Fibroblast of lung (primary cell): ENCODE measurements at regions not wholly inside any gene's neighbourhood (a gene's known extent, or its start where the extent isn't known, plus 50 kb on each side); places are given as distances from the start of the nearest gene placed in this dataset.

Experiments used
- EZH2 ChIP-seq: IDR thresholded peaks from 2 replicates; pipeline ENCODE4 v1.5.1; 2012; ENCODE audit warnings: low read length, control low read depth, mild to moderate bottlenecking; ENCODE audit errors: missing control alignments
- TF ChIP-seq, protein P1 (sequence below), 2 donors: IDR thresholded peaks in 1 of 2; conservative IDR thresholded peaks in 1 of 2; 1 replicate in 1 of 2; 2 replicates in 1 of 2; pipeline ENCODE4 v1.5.1; 2011 to 2012; ENCODE audit warnings: low read length in 2 of 2, control low read depth in 1 of 2, inconsistent platforms in 1 of 2, low read depth in 1 of 2, mild to moderate bottlenecking in 1 of 2

DNA sequence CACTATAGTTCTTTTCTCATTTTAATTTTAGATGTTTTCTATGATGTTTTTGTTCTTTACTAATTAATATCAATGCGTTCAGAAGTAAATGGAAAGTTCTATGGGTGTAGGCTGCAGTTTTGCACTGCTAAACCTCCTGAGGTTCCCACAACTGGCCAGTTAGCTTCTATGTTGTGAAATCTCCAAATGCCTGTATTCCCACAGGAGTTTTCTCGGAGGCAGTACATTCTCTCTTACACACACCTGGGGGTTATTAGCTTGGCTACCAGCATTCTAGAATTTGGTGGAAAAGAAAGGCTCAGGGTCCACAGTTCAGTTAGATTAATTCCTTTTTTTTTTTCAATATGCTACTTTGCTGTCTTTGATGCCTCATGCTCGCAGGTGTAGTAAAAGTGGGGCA, 216.9 kb upstream of the NRIP1 start:
- TF ChIP-seq EZH2: no peak
- TF ChIP-seq, protein P1, sequence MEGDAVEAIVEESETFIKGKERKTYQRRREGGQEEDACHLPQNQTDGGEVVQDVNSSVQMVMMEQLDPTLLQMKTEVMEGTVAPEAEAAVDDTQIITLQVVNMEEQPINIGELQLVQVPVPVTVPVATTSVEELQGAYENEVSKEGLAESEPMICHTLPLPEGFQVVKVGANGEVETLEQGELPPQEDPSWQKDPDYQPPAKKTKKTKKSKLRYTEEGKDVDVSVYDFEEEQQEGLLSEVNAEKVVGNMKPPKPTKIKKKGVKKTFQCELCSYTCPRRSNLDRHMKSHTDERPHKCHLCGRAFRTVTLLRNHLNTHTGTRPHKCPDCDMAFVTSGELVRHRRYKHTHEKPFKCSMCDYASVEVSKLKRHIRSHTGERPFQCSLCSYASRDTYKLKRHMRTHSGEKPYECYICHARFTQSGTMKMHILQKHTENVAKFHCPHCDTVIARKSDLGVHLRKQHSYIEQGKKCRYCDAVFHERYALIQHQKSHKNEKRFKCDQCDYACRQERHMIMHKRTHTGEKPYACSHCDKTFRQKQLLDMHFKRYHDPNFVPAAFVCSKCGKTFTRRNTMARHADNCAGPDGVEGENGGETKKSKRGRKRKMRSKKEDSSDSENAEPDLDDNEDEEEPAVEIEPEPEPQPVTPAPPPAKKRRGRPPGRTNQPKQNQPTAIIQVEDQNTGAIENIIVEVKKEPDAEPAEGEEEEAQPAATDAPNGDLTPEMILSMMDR (conservative IDR thresholded peaks at IDR 0.05 in 1 of 2, IDR thresholded peaks at IDR 0.05 in 1 of 2; ENCODE audit: low read depth in 1 of 2, low read length in 2 of 2): no peak
